ENCODE measurements at regions not wholly inside any gene's neighbourhood (a gene's known extent, or its start where the extent isn't known, plus 50 kb on each side); places are given as distances from the start of the nearest gene placed in this dataset.

GRCh38 chr13:109509154-109509900, 277.1 kb downstream of the IRS2 start:
- WGBS, 2 donors: 88 to 93% methylated on average over 4 of the region's 4 CpGs

GRCh38 chr13:109500146-109500773, 286.1 kb downstream of the IRS2 start:
- peak; percentile 32 for DNase-seq
- Histone ChIP-seq H3K4me1 (no peaks in the 10 kb centered on the region), H3K36me3 (ENCODE audit: low read depth, missing control alignments) (no peaks in the 10 kb centered on the region), H3K4me3 (no peak overlapping the region), H3K9me3 (no peaks in the 10 kb centered on the region), H3K27me3 (no peaks in the 10 kb centered on the region), H3K27ac (no peak overlapping the region)
- intact Hi-C loops (cut with DNase I; ENCODE audit: low total_unique reads): no loop called here
- 40 to 49% methylated on average over 6 of the region's 6 CpGs for WGBS, 2 donors
- TF ChIP-seq, protein P1, sequence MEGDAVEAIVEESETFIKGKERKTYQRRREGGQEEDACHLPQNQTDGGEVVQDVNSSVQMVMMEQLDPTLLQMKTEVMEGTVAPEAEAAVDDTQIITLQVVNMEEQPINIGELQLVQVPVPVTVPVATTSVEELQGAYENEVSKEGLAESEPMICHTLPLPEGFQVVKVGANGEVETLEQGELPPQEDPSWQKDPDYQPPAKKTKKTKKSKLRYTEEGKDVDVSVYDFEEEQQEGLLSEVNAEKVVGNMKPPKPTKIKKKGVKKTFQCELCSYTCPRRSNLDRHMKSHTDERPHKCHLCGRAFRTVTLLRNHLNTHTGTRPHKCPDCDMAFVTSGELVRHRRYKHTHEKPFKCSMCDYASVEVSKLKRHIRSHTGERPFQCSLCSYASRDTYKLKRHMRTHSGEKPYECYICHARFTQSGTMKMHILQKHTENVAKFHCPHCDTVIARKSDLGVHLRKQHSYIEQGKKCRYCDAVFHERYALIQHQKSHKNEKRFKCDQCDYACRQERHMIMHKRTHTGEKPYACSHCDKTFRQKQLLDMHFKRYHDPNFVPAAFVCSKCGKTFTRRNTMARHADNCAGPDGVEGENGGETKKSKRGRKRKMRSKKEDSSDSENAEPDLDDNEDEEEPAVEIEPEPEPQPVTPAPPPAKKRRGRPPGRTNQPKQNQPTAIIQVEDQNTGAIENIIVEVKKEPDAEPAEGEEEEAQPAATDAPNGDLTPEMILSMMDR (IDR thresholded peaks at IDR 0.05): no peak
- no peak for TF ChIP-seq POLR2A (IDR thresholded peaks at IDR 0.05)

More at GRCh38 chr13:109509154-109509900, 277.1 kb downstream of the IRS2 start:
- TF ChIP-seq, protein P1 (IDR thresholded peaks at IDR 0.05): no peak
- TF ChIP-seq POLR2A (IDR thresholded peaks at IDR 0.05): no peak
- no peak for DNase-seq
- intact Hi-C loops (cut with DNase I; ENCODE audit: low total_unique reads): no loop called here
- H3K27ac ChIP-seq: no peak overlapping the region
- no peaks in the 10 kb centered on the region for H3K4me1 ChIP-seq
- no peaks in the 10 kb centered on the region for H3K27me3 ChIP-seq
- H3K9me3 ChIP-seq: no peaks in the 10 kb centered on the region
- no peak overlapping the region for H3K4me3 ChIP-seq
- no peaks in the 10 kb centered on the region for H3K36me3 ChIP-seq (ENCODE audit: low read depth, missing control alignments)

- Histone ChIP-seq H3K27me3 (no peaks in the 10 kb centered on the region), H3K4me1 (no peaks in the 10 kb centered on the region), H3K4me3 (no peak overlapping the region), H3K36me3 (ENCODE audit: low read depth, missing control alignments) (no peaks in the 10 kb centered on the region), H3K27ac (no peak overlapping the region), H3K9me3 (no peaks in the 10 kb centered on the region)
- DNase-seq: no peak
- intact Hi-C loops (cut with DNase I; ENCODE audit: low total_unique reads): no loop called here
- TF ChIP-seq, protein P1 (IDR thresholded peaks at IDR 0.05): no peak
- TF ChIP-seq POLR2A (IDR thresholded peaks at IDR 0.05): no peak
- WGBS, 2 donors: 92 to 94% methylated on average over 10 of the region's 10 CpGs
Observed at GRCh38 chr13:109497917-109498316, 288.5 kb downstream of the IRS2 start.

DNA sequence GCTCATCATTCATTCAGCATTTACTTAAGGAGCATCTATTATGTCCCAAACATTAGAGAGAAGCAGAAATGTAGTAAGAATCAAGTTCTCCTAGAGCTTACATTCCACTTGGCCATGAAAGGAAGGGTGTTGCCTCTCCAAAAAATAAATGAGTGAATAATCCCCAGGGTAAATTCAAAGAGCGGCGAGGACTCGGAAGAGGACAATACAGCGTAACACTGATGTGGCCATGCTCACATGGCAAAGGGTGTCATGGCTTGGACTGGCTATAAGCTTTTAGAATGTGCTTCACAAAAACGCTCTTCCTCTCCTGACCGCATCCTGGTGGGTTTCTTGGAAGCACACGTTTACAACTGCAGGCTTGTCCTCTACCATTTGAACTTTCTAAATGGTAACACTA, 290.2 kb downstream of the IRS2 start:
- Histone ChIP-seq H3K4me1 (no peaks in the 10 kb centered on the region), H3K36me3 (ENCODE audit: low read depth, missing control alignments) (no peaks in the 10 kb centered on the region), H3K27ac (no peak overlapping the region), H3K27me3 (no peaks in the 10 kb centered on the region), H3K9me3 (no peaks in the 10 kb centered on the region), H3K4me3 (no peak overlapping the region)
- TF ChIP-seq POLR2A (IDR thresholded peaks at IDR 0.05): no peak
- TF ChIP-seq, protein P1 (IDR thresholded peaks at IDR 0.05): no peak
- intact Hi-C loops (cut with DNase I; ENCODE audit: low total_unique reads): no loop called here
- DNase-seq: no peak
- 87 to 90% methylated on average over 7 of the region's 7 CpGs for WGBS, 2 donors
